ENCODE measurements at regions not wholly inside any gene's neighbourhood (a gene's known extent, or its start where the extent isn't known, plus 50 kb on each side); places are given as distances from the start of the nearest gene placed in this dataset.

DNA sequence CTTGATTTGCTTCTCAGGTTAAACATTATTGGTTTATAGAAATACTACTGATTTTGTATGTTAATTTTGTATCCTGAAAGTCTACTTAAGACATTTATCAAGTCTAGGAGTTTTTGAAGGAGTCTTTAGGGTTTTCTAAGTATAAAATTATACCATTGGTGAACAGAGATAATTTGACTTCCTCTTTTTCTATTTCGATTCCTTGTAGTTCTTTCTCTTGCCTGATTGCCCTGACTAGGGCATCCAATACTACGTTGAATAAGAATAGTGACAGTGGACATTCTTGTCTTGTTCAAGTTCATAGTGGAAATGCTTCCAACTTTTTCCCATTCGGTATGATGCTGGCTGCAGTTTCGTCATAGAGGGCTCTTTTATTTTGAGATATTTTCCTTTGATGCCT lies 807.5 kb upstream of the SLC10A2 start:
- in situ Hi-C loops (cut with HindIII; ENCODE audit: low sequenced_read_pairs) = no loop called here

DNA sequence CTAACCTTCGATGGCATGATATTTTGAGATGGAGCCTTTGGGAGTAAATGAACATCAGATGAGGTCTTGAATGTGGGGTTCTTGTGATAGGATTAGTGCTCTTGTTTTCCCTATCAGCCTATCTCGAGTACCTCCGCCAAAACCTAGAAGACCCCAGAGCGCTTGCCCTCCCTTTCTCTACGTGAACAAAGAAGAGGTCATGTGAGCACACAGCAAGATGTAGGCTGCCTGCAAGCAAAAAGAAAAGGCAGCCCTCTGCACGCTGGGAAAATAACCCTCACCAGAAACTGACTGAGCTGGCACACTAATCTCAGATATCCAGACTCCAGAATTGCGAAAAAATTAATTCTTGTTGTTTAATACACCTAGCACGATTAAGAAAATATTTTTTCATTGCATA lies 799.8 kb upstream of the SLC10A2 start:
- in situ Hi-C loops (cut with HindIII; ENCODE audit: low sequenced_read_pairs) = no loop called here

DNA sequence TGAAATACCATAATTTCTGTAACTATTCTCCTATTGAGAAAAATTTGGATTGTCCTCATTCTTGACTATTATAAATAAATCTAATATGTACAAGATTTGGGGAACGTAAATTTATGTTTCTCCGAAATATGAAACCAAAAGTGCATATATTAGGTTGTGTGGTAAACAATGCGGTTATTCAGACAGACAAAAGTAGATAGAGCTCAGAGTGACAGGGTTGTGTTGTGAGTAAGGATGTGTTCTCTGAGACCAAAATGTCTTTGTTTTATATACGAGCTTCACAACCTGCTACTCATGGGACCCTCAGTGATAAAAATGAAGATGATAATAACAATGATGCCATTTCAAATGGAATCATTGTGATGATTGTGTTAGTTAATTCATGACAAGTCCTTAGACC lies 796.3 kb upstream of the SLC10A2 start:
- in situ Hi-C loops (cut with HindIII; ENCODE audit: low sequenced_read_pairs) = no loop called here

DNA sequence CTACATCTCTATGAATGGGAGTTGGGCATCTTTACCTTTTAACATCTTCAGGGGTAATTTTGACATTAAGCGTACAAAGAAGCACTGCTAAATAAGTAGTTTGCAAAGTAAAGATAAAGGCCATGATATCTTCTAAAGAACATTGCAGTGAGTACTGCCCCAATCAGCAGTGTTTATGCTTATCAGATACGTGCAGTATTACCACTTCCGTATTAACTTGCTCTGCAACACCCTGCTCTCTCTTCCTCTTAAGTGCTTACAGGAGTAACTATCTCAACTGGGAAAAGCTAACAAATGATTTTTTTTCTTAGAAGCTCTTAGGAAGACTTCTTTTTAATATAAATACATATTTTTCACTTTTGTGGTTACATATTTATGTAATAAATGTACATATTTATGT lies 793.7 kb upstream of the SLC10A2 start:
- in situ Hi-C loops (cut with HindIII; ENCODE audit: low sequenced_read_pairs) = no loop called here

DNA sequence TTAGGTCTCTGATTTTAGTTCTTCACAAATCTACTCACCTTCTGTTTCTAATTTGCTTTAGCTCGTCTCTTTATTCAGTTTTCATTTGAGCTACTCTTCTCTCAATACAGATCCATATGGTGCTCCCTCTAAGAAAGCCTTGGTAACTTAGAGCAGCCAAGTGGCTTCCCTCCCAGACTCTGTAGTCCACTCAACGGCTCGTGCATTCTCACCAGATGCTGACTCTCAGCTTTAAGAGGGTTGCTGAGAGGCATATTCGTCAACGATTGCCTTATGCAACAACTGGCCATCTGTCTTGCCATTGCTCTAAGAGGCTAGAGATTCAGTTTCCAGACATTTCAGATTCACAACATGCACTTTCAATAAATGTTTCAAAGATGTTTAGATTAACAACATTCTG lies 785.8 kb upstream of the SLC10A2 start:
- in situ Hi-C loops (cut with HindIII; ENCODE audit: low sequenced_read_pairs) = no loop called here

DNA sequence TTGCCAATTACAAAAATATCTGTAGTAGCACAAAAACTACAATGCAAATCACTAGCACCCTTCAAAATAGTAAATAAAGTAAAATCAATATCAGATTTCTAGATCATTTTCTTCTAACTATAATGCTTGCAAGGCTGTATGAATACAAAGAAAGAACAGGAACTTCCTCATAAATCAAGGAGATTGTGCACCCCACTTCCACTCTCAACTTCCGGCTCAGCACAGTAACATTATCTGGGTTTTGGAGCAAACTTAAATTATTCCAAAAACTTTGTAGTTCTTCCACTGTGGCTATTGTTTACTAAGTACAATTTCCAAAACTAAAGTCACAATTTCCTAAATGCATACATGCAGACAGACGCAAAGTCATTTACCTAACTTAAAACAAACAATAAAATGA lies 778.3 kb upstream of the SLC10A2 start:
- in situ Hi-C loops (cut with HindIII; ENCODE audit: low sequenced_read_pairs) = no loop called here

DNA sequence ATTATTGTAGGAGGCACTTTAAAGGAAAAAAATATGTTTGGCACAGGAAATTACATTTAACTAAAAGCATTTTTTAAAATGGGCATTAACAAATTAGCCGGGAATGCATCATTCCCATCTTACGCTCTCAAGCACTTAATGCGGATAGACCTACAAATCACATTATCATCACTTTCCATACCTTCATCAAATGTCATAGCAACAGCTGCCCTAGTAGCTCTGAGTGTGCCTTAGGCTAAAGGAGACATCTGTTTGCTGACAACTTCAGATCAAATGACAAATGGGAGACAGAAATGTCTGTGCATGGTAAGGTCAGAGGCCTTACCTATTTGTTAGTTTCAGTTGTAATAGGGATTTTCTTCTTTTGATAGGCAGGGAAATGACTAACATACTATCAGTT lies 773.2 kb upstream of the SLC10A2 start:
- in situ Hi-C loops (cut with HindIII; ENCODE audit: low sequenced_read_pairs) = no loop called here

DNA sequence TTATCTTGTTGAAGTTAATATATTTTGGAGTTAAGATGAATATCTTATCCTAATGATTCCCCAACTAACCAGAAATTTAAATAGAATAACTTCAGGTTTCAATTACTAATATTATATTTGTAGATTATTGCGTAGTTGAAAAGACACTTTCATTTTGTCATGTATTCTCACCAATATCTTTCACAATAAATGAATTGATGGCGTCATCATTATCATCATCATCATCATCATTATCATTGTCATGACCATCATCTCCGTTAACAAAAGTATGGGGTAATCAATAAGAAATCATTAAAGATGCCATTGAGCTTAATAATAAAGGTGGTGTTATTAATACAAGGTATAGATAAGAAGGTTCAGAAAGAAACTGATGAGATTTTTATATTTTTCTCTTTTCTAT lies 768.8 kb upstream of the SLC10A2 start:
- in situ Hi-C loops (cut with HindIII; ENCODE audit: low sequenced_read_pairs) = no loop called here

DNA sequence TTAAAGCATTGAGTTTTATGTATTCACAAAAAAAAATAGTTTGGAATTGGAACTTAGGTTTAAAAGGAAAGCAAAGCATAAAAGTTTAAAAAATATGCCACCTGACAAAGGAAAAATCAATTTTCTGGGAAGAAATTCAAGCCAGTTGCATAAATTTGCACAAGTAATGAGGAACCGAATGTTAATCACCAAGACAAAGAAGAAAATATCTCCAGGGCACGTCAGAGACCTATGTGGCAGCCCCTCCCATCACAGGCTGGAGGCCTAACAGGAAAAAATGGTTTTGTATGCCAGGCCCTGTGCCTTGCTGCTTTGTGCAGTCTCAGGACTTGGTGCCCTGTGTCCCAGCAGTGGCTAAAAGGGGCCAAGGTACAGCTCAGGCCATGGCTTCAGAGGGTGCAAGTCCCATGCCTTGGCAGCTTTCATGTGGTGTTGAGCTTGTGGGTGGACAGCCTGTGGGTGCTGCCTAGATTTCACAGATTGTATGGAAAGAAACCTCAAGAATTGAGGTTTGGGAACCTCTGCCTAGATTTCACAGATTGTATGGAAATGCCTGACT lies 767.2 kb upstream of the SLC10A2 start:
- in situ Hi-C loops (cut with HindIII; ENCODE audit: low sequenced_read_pairs) = no loop called here

DNA sequence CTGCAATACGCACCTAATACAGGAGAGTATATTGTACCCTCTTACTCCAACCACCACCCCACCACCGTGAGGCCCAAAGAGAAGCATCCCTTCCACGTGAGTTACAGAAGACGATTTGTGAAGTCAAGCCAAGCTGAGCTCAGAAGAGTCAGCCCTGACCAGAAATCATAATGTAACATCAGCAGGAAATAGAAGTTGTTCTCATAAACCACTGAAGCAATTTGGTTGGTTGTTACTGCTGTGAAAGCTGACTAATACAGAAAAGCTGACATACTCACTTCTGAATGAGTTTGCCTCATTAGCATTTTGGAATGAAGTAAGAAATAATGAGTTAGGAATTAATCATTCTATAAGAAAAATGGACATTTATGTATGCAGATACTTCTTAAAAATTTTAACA lies 749.4 kb upstream of the SLC10A2 start:
- in situ Hi-C loops (cut with HindIII; ENCODE audit: low sequenced_read_pairs) = no loop called here

DNA sequence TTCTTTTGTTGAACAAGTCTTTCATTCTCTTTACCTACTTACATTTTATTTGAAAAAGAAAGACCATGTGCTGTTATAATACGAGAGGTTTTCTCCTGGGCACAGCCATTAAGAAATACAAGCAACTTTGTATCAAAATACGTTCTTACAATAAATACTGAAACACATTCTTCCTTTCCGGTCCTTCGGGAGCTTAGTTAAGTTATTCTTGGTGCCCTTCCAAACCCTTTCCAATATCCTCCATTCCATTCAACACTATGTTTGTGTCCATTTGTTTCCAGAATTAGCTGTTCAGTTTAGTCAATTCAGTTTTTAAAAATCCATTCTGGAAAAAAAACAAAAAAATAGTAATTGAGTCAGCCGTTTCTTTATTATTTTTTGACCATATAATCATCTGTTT lies 746.8 kb upstream of the SLC10A2 start:
- in situ Hi-C loops (cut with HindIII; ENCODE audit: low sequenced_read_pairs) = no loop called here

DNA sequence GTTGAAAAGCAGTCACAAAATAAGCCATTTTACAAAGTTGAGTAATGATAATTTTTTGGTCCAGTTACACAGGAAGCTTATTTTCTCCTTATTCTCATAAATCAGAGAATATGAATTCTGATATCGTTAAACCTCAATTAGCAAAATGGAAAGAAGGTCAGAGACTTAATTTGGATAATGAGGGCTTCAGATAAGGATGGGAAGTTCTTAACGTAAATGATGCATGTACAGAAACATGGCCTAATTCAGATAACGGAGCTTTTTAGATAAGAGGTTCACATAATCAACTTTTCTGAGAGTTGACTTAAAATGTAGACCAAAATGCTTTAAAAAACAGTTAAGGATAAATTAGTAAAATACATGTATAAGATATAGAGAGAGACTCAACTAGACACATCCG lies 746.3 kb upstream of the SLC10A2 start:
- in situ Hi-C loops (cut with HindIII; ENCODE audit: low sequenced_read_pairs) = no loop called here

DNA sequence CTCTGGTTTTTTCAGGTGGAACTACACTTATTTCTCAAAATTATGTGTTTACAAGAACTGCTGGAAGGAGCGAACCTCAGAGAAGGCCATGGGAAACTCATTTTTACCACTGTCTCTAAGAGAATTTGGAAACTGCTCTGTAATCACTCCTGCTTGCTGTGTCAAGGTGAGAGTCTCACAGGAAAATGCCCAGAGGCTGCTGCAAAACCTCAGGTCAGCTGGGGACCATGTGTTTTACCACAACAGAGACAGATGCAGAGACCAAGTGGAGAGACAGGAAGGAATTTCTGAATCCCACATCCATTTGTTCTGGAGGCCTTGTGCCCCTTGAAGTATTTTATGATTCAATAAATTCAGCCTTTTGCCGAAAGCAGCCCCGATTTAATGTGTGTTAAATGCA lies 743.8 kb upstream of the SLC10A2 start:
- in situ Hi-C loops (cut with HindIII; ENCODE audit: low sequenced_read_pairs) = no loop called here

DNA sequence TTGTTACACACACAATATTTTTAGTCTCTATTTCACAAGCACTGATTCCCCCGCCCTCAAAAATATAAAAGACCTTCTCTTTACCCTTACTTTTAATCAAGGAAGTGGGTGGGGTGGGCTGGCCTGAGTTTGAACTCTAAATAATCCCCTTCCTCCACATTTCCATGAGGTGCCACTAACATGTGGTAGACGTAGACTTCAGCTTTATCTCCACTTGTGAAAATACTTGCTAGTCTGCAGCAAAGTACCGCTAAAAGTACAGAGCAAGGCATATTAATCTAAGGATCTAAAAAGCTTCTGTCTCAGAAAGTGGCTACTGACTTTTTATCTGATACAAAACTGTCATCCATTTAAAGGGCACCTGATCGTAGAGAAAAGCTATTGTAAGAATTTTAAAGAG lies 739.6 kb upstream of the SLC10A2 start:
- in situ Hi-C loops (cut with HindIII; ENCODE audit: low sequenced_read_pairs) = no loop called here

DNA sequence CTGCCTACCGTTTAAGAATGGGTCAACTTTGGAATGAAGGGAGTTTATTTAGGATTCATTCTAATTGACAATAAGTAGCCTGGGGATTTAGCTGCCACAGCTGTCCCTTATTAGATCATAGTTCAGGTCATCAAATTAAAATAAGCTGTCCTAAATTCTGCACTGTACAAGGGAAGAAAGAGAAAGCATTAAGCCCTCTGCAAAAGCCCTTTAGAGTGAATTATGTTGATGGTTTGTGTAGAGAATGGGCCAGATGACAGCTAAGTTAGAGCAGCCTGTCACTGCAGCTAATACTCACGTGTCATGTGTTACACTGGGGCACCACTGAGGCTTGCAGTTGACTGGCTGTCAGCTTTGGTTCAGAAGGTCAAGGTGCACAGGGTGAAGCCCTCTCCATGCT lies 737.1 kb upstream of the SLC10A2 start:
- in situ Hi-C loops (cut with HindIII; ENCODE audit: low sequenced_read_pairs) = no loop called here

DNA sequence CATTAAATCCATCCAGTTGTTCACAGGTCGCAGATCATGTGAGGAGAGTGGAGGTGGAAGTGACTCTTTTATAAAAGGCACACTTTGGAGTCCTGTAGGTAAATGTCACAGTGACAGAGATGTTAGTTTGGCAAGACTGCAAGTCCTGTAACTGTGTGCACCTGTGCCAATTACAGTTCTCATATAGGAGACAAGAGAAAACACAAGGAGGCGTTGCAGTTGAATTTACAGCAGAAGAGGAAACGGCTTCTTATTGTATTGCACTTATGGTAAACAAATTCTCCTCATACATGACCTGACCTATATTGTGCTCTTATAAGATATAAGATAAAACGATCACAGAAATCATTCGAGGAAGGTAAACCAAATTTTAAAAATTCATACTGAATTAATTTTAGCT lies 732.8 kb upstream of the SLC10A2 start:
- in situ Hi-C loops (cut with HindIII; ENCODE audit: low sequenced_read_pairs) = no loop called here

DNA sequence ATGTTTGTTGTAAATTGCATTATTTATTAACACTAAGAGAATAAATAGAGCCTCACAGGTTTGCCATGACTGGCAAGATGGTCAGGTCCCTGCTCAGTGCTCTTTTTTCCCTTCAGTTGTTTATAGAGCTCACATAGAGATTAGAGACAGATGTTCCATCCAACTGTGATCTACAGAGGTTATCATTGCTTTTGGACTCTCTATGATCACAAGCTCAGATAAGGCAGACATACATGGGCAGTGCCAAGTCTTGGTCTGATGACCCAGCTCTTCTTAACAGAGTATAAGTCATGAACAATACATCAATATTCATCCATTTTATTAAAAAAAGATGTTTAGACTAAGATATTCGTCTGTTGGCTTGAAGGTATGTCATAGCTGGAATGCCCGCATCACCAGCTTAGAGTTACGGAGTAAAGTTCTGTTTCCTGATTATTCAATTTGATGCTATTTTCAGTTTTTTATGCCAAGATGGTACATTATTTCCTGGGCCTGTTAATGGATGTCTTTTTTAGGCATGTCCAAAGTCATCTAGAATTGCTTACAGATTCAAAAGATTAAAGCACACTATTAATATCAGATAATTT lies 729.8 kb upstream of the SLC10A2 start:
- in situ Hi-C loops (cut with HindIII; ENCODE audit: low sequenced_read_pairs) = no loop called here

DNA sequence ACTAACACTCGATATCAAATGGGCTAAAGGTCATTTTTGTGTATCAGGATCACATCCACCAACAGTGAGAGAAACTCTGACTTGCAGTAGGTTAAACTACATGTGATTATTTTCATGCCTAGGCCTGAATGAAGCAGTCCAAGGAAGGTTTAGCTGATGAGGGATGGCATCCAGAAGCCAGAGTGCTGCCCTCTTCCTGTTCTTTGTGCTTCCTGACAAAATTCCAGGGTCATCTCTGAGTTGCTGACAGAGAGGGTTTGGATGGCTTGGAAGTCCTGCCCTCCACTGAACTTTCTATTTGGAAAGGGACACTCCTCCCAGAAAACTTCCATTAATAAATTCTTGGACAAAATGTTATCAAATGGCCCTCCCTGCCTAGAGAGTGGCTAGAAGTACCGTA lies 728.3 kb upstream of the SLC10A2 start:
- in situ Hi-C loops (cut with HindIII; ENCODE audit: low sequenced_read_pairs) = no loop called here

DNA sequence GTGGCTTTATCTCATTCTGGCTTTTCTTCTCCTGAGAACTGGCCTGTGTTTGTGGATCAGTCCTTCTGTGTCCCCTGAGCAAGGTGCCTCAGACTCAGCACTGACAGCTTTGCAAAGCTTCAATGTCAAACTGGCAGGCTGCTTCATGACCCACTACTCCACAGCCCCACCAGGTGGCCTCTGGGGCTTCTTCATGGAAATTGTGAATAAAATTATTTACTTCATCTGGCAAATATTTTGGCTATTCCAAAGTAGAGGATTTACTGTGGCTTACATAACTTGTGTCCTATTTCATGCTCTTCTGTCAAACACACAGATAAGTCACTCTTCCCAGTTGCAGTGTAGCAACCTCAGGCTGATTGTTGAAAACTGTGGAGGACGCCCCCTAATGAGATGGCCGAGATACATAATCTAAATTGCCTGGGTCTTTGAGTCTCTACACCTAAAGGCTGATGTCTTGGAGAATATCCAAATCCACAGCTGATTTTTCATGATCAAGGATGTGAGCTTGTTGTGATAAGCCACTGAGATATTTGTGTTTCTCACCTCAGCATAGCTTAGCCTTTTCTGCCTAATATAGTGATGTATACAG lies 721.9 kb upstream of the SLC10A2 start:
- in situ Hi-C loops (cut with HindIII; ENCODE audit: low sequenced_read_pairs) = no loop called here

DNA sequence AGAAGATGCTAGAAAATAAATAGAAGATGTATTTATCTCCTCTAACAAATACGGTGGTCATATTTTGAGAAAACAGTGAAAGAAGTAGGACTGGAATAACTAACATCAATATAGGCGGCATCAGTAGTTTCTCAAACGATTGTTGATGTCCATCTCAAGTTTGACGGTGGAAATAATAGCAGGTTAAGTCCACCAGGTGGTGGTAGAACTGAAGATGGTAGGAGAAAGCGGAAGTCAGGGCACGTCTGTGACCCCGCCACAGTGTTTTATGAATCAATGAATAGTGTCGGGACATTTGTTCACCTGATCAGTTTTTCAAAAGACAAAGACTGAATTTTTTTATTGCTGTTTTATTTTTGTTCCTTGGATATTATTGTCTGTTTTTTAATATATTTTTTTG lies 706.4 kb upstream of the SLC10A2 start:
- in situ Hi-C loops (cut with HindIII; ENCODE audit: low sequenced_read_pairs) = no loop called here

DNA sequence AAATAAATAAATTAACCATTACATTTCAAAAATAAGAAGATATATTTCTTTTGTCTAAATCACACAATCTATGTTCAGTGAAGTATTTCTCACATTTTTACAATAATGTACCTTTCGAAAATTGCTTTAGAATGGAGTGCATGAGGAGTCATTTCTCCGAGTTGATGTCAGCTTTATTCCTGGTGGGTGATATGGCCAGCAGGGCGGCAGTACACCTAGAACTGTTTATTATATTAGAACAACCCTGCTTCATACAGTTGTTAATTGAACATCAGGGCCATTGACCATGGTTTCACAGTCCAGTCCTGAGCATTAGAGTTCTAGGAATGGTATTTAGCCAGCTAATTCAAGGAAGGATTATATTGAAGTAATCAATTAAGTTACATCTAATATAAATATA lies 696.3 kb upstream of the SLC10A2 start:
- in situ Hi-C loops (cut with HindIII; ENCODE audit: low sequenced_read_pairs) = no loop called here

DNA sequence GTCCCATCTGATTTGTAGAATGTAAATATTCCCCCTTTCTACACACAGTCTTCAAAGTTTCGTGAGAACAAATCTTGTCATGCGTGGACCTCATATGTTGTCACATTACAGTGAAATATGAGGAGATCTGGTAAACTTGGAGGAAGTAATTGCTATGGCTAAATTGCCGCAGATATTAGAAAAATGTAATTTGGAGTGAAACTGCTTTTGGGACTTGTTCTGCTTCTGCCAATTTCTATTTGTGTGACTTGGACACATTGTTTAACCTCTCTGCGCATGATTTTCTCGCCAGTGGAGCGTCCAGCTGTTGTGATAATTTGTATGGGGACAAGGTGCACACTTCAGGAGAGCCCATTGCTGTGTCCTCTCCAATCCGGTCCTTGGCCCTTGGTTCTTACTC lies 693.1 kb upstream of the SLC10A2 start:
- in situ Hi-C loops (cut with HindIII; ENCODE audit: low sequenced_read_pairs) = no loop called here

DNA sequence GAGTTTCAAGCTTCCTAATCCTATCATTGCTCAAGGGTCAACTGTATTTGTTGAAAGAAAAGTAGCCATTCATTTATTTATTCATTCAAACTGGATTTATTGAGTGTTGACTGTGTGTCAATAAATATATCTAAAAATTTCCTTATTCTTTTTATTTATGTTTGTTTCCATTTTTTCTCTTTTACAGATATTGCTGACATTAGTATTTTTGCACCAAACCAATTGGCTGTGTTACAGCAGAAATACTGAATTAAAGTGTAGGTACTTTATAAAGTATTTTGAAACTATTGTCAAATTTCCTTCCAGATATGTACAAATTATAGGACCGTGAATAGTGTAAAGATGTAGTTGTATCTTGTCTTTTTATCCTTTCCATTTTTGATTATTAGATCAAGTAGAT lies 692.0 kb upstream of the SLC10A2 start:
- in situ Hi-C loops (cut with HindIII; ENCODE audit: low sequenced_read_pairs) = no loop called here

Measured in DLD1 (cell line).